ENCODE measurements at regions not wholly inside any gene's neighbourhood (a gene's known extent, or its start where the extent isn't known, plus 50 kb on each side); places are given as distances from the start of the nearest gene placed in this dataset.

DNA sequence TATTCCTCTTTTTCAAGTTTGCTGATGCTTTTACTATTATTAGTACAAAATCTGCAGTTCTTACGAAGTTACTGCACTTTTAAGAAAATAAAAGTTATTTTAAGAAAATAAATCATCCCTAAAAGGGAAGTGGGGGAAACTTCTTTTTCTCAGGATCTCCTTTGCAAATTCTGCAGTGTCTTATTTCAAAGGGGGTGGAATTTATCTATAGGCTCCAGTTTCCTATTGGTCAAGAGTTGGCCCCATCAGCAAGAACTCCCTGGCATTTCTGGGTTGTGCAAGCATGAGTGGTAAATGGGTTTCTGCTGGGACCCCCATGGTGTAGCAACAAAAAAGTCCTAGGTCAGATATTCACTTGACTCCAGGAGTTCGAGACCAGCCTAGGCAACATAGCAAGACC, 136.3 kb upstream of the PRDM1 start:
- no peaks in the 10 kb centered on the region for H3K36me3 ChIP-seq (replicated peaks in 1 of 2; ENCODE audit: control insufficient read depth in 1 of 2, insufficient read depth in 2 of 2, low read length in 1 of 2)
- H3K4me1 ChIP-seq (ENCODE audit: control insufficient read depth in 1 of 2, insufficient read depth in 2 of 2, low read depth in 1 of 2, low read length in 1 of 2), result no peaks in the 10 kb centered on the region
- H3K4me2 ChIP-seq, result no peak overlapping the region
- H3F3A ChIP-seq (replicated peaks; ENCODE audit: insufficient read depth), result peaks cover 3% of the 10 kb centered on the region
- ChIA-PET CTCF (no interaction called here), POLR2A (no interaction called here)
- WGBS (ENCODE audit: low lambda C conversion rate), result 47% methylated on average over 2 of the region's 2 CpGs
- TF ChIP-seq, protein P1, sequence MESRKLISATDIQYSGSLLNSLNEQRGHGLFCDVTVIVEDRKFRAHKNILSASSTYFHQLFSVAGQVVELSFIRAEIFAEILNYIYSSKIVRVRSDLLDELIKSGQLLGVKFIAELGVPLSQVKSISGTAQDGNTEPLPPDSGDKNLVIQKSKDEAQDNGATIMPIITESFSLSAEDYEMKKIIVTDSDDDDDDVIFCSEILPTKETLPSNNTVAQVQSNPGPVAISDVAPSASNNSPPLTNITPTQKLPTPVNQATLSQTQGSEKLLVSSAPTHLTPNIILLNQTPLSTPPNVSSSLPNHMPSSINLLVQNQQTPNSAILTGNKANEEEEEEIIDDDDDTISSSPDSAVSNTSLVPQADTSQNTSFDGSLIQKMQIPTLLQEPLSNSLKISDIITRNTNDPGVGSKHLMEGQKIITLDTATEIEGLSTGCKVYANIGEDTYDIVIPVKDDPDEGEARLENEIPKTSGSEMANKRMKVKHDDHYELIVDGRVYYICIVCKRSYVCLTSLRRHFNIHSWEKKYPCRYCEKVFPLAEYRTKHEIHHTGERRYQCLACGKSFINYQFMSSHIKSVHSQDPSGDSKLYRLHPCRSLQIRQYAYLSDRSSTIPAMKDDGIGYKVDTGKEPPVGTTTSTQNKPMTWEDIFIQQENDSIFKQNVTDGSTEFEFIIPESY (IDR thresholded peaks at IDR 0.05; ENCODE audit: borderline replicate concordance, low read depth), result no peak
- no peak for TF ChIP-seq CHD2 (IDR thresholded peaks at IDR 0.05; ENCODE audit: low read length, partially characterized antibody)
- TF ChIP-seq YY1 (IDR thresholded peaks at IDR 0.05; ENCODE audit: low read depth), result no peak
- TF ChIP-seq FOXM1 (IDR thresholded peaks at IDR 0.05; ENCODE audit: low read depth), result no peak
- TF ChIP-seq GABPA (IDR thresholded peaks at IDR 0.05; ENCODE audit: low read depth), result no peak
- H3K9me3 ChIP-seq, result no peaks in the 10 kb centered on the region
- H2AFZ ChIP-seq (ENCODE audit: low read depth), result no peak overlapping the region
- H3K27ac ChIP-seq (ENCODE audit: low read depth in 2 of 2, low read length in 1 of 2), result no peak overlapping the region
- H4K20me1 ChIP-seq (ENCODE audit: insufficient read depth), result no peaks in the 10 kb centered on the region
- H3K79me2 ChIP-seq (ENCODE audit: insufficient read depth), result no peaks in the 10 kb centered on the region
- H3K27me3 ChIP-seq (ENCODE audit: insufficient read depth), result no peaks in the 10 kb centered on the region
- no peaks in the 10 kb centered on the region for H3K9me2 ChIP-seq
- no peak for DNase-seq
- no peak overlapping the region for H3K9ac ChIP-seq
- no peak overlapping the region for H3K4me3 ChIP-seq (ENCODE audit: low read depth in 2 of 2, low read length in 1 of 2)

- WGBS (ENCODE audit: low lambda C conversion rate), result 53% methylated on average over 2 of the region's 2 CpGs
- no peaks in the 10 kb centered on the region for H4K20me1 ChIP-seq (ENCODE audit: insufficient read depth)
- no peaks in the 10 kb centered on the region for H3K9me3 ChIP-seq
- no peak overlapping the region for H3K4me2 ChIP-seq
- H3K36me3 ChIP-seq (replicated peaks in 1 of 2; ENCODE audit: control insufficient read depth in 1 of 2, insufficient read depth in 2 of 2, low read length in 1 of 2), result no peaks in the 10 kb centered on the region
- no peak overlapping the region for H2AFZ ChIP-seq (ENCODE audit: low read depth)
- no peak overlapping the region for H3K27ac ChIP-seq (ENCODE audit: low read depth in 2 of 2, low read length in 1 of 2)
- no peak for DNase-seq
- ChIA-PET CTCF (interaction anchor here (1.2 kb wide), 1 partner anchor 11 kb away, joined by 3 read pairs; no protein-coding TSS in a partner anchor), POLR2A (no interaction called here)
- H3K27me3 ChIP-seq (ENCODE audit: insufficient read depth), result no peaks in the 10 kb centered on the region
- no peak overlapping the region for H3K4me3 ChIP-seq (ENCODE audit: low read depth in 2 of 2, low read length in 1 of 2)
- H3F3A ChIP-seq (replicated peaks; ENCODE audit: insufficient read depth), result peaks cover 4% of the 10 kb centered on the region
- no peak overlapping the region for H3K9ac ChIP-seq
- no peaks in the 10 kb centered on the region for H3K79me2 ChIP-seq (ENCODE audit: insufficient read depth)
- no peak for TF ChIP-seq SMC3 (IDR thresholded peaks at IDR 0.05; ENCODE audit: low read depth, low read length)
- TF ChIP-seq RCOR1 (IDR thresholded peaks at IDR 0.05; ENCODE audit: low read length), result no peak
- no peak for TF ChIP-seq NFIC (IDR thresholded peaks at IDR 0.05; ENCODE audit: borderline replicate concordance)
- no peak for TF ChIP-seq IRF3 (IDR thresholded peaks at IDR 0.05; ENCODE audit: low read depth, low read length)
- no peak for TF ChIP-seq YY1 (IDR thresholded peaks at IDR 0.05; ENCODE audit: low read depth)
- TF ChIP-seq JUND (IDR thresholded peaks at IDR 0.05), result no peak
- TF ChIP-seq, protein P2, sequence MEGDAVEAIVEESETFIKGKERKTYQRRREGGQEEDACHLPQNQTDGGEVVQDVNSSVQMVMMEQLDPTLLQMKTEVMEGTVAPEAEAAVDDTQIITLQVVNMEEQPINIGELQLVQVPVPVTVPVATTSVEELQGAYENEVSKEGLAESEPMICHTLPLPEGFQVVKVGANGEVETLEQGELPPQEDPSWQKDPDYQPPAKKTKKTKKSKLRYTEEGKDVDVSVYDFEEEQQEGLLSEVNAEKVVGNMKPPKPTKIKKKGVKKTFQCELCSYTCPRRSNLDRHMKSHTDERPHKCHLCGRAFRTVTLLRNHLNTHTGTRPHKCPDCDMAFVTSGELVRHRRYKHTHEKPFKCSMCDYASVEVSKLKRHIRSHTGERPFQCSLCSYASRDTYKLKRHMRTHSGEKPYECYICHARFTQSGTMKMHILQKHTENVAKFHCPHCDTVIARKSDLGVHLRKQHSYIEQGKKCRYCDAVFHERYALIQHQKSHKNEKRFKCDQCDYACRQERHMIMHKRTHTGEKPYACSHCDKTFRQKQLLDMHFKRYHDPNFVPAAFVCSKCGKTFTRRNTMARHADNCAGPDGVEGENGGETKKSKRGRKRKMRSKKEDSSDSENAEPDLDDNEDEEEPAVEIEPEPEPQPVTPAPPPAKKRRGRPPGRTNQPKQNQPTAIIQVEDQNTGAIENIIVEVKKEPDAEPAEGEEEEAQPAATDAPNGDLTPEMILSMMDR (IDR thresholded peaks at IDR 0.05), result no peak
- no peak for TF ChIP-seq CHD2 (IDR thresholded peaks at IDR 0.05; ENCODE audit: low read length, partially characterized antibody)
- no peak for TF ChIP-seq RAD21 (IDR thresholded peaks at IDR 0.05; ENCODE audit: low read length)
- no peak for TF ChIP-seq TCF12 (IDR thresholded peaks at IDR 0.05)
- no peak for TF ChIP-seq MAX (IDR thresholded peaks at IDR 0.05; ENCODE audit: low read depth)
- no peak for TF ChIP-seq TEAD4 (IDR thresholded peaks at IDR 0.05; ENCODE audit: borderline replicate concordance, insufficient read depth)
- no peak for TF ChIP-seq SIN3A (IDR thresholded peaks at IDR 0.05; ENCODE audit: borderline replicate concordance, low read depth, low read length)
- TF ChIP-seq USF2 (IDR thresholded peaks at IDR 0.05; ENCODE audit: borderline replicate concordance, low read depth, low read length), result no peak
- no peaks in the 10 kb centered on the region for H3K4me1 ChIP-seq (ENCODE audit: control insufficient read depth in 1 of 2, insufficient read depth in 2 of 2, low read depth in 1 of 2, low read length in 1 of 2)
- H3K9me2 ChIP-seq, result no peaks in the 10 kb centered on the region
These were observed 142.6 kb upstream of the PRDM1 start for GRCh38 chr6:105943514-105943913.
